NCI-H187 (cell line): ENCODE measurements at regions not wholly inside any gene's neighbourhood (a gene's known extent, or its start where the extent isn't known, plus 50 kb on each side); places are given as distances from the start of the nearest gene placed in this dataset.

Experiments used
- DNase-seq, 2 experiments: peaks; one replicate each; lab custom pipeline; 2025; lab: John Stamatoyannopoulos, UW

GRCh38 chr2:126990605-126991532 is 92.2 kb downstream of the TEX51 start:
- DNase-seq = no peak

GRCh38 chr2:126994340-126994777 is 95.7 kb downstream of the TEX51 start:
- no peak for DNase-seq

- DNase-seq = no peak
Observed at GRCh38 chr2:126995621-126996377, 97.1 kb downstream of the TEX51 start.

- no peak for DNase-seq
Observed at GRCh38 chr2:126996378-126996699, 97.6 kb downstream of the TEX51 start.
